Adrenal gland (tissue), 9 donors: ENCODE measurements at regions not wholly inside any gene's neighbourhood (a gene's known extent, or its start where the extent isn't known, plus 50 kb on each side); places are given as distances from the start of the nearest gene placed in this dataset.

Experiments used
- DNase-seq, 7 donors: peaks; one replicate each; pipeline ENCODE4 v3.0.0-alpha.2; 2019 to 2020
- H3K27ac ChIP-seq, 5 donors: fragments of 200-600 bp; sonication (generic) in 4 of 5; 1 replicate in 3 of 5; 2 replicates in 2 of 5; pipeline versions ENCODE4 v1.5.1 to v1.8.0; 2016 to 2020; ENCODE audit warnings: mild to moderate bottlenecking in 1 of 5
- H3K27me3 ChIP-seq: fragments of 200-600 bp; 2 replicates; pipeline ENCODE4 v1.8.0; 2021
- H3K36me3 ChIP-seq, 2 donors: fragments of 200-600 bp; replicated peaks in 1 of 2; 1 replicate in 1 of 2; 2 replicates in 1 of 2; pipeline versions ENCODE4 v1.5.1 to v1.8.0; 2018 to 2022
- H3K4me1 ChIP-seq, 2 donors: fragments of 200-600 bp; replicated peaks in 1 of 2; 1 replicate in 1 of 2; 2 replicates in 1 of 2; pipeline versions ENCODE4 v1.5.1 to v1.8.0; 2018 to 2021
- H3K4me3 ChIP-seq, 4 donors: fragments of 200-600 bp; sonication (generic) in 3 of 4; one replicate each; pipeline ENCODE4 v1.5.1; 2016 to 2018
- H3K9me3 ChIP-seq, 3 donors: fragments of 200-600 bp; sonication (generic) in 1 of 3; replicated peaks in 1 of 3; 1 replicate in 2 of 3; 2 replicates in 1 of 3; pipeline versions ENCODE4 v1.5.1 to v1.8.0; 2016 to 2021
- POLR2A ChIP-seq, 2 donors: fragments of 450-650 bp; IDR thresholded peaks; one replicate each; pipeline ENCODE4 v1.6.1; 2017; ENCODE audit warnings: antibody characterized with exemption in 2 of 2, mild to moderate bottlenecking in 2 of 2, moderate library complexity in 1 of 2
- WGBS, 4 donors: extraction: QIAGEN DNeasy Blood & Tissue Kit in 2 of 4; methylation state at CpG; one replicate each; pipeline versions ENCODE4 v1.1.5 to v1.1.7; 2013 to 2017; 5-methylcytosine and 5-hydroxymethylcytosine counted together
- intact Hi-C, 2 donors: fragments of 100-400 bp; cut with DNase I; formaldehyde crosslinking; loops; one replicate each; pipeline versions ENCODE4 v1.14.1 to v1.15.0; 2022 to 2023
- TF ChIP-seq, protein P1 (sequence below), 6 experiments: fragments of 450-650 bp in 4 of 6; fragments of 200-600 bp in 2 of 6; sonication (generic) in 1 of 6; IDR thresholded peaks; 1 replicate in 5 of 6; 2 replicates in 1 of 6; pipeline versions ENCODE4 v1.5.1 to v1.8.0; 2016 to 2021; ENCODE audit warnings: antibody characterized with exemption in 6 of 6, mild to moderate bottlenecking in 2 of 6, moderate library complexity in 1 of 6
- donor health status: healthy with polysubstance abuse.
- donor health status: Bipolar disorder and iron deficiency.
- donor health status: DM: yes; HTN: yes; CAD: no.
- donor health status: DM: no; HTN: no; CAD: no.
- donor health status: DM: no; HTN: no; CAD: no.

DNA sequence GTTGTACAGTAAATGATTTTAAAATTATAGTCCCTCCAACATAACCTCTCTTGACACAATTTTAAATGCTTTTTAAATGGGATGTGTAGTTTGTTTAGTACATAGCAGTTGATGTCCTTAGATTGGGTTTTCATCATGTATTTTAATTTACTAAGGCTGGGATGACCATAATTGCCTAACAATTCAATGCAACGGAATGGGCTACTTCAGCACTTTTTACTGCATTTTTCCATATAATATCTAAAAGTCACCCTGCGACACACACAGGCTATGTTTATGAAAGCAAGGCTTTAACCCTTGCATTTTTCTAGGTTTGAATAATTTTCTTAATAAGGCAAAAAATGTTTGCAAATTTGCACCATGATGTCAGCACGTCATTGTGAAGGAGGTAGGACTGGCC, 321.0 kb downstream of the DLEU7 start:
- Histone ChIP-seq H3K9me3 (no peaks in the 10 kb centered on the region), H3K4me1 (peaks cover 15 to 24% of the 10 kb centered on the region in 2 donors), H3K4me3 (no peak overlapping the region), H3K27ac (no peak overlapping the region), H3K36me3 (no peaks in the 10 kb centered on the region), H3K27me3 (no peaks in the 10 kb centered on the region)
- intact Hi-C loops: no loop called here
- DNase-seq: no peak
- no peak for TF ChIP-seq POLR2A (IDR thresholded peaks at IDR 0.05)
- TF ChIP-seq, protein P1, sequence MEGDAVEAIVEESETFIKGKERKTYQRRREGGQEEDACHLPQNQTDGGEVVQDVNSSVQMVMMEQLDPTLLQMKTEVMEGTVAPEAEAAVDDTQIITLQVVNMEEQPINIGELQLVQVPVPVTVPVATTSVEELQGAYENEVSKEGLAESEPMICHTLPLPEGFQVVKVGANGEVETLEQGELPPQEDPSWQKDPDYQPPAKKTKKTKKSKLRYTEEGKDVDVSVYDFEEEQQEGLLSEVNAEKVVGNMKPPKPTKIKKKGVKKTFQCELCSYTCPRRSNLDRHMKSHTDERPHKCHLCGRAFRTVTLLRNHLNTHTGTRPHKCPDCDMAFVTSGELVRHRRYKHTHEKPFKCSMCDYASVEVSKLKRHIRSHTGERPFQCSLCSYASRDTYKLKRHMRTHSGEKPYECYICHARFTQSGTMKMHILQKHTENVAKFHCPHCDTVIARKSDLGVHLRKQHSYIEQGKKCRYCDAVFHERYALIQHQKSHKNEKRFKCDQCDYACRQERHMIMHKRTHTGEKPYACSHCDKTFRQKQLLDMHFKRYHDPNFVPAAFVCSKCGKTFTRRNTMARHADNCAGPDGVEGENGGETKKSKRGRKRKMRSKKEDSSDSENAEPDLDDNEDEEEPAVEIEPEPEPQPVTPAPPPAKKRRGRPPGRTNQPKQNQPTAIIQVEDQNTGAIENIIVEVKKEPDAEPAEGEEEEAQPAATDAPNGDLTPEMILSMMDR (IDR thresholded peaks at IDR 0.05): no peak
- 88 to 98% (median 94%) methylated on average over 3 of the region's 3 CpGs for WGBS, 4 donors

DNA sequence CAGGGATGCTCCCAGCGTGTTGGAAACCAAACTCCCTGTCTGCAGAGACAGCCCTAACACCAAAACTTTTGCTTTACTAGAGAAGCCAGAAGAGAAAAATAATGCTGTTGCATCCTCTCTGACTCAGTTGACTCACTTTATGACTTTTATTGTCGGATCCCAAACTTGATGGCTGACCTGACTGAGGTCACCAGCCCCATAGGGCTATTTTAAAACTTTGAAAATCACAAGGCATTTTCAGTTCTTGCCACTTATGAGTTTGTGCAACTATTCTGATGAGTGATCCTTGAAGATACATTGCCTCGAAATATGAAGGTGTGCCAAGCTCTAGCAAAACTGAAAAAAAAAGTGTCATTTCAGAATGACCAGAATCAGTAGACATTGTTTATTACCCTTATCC, 320.2 kb downstream of the DLEU7 start:
- Histone ChIP-seq H3K4me1 (peaks cover 15 to 24% of the 10 kb centered on the region in 2 donors), H3K9me3 (no peaks in the 10 kb centered on the region), H3K36me3 (no peaks in the 10 kb centered on the region), H3K27me3 (no peaks in the 10 kb centered on the region), H3K27ac (no peak overlapping the region), H3K4me3 (no peak overlapping the region)
- TF ChIP-seq, protein P1 (IDR thresholded peaks at IDR 0.05): no peak
- TF ChIP-seq POLR2A (IDR thresholded peaks at IDR 0.05): no peak
- intact Hi-C loops: no loop called here
- 56 to 73% (median 64%) methylated on average over 3 of the region's 3 CpGs for WGBS, 4 donors
- no peak for DNase-seq

DNA sequence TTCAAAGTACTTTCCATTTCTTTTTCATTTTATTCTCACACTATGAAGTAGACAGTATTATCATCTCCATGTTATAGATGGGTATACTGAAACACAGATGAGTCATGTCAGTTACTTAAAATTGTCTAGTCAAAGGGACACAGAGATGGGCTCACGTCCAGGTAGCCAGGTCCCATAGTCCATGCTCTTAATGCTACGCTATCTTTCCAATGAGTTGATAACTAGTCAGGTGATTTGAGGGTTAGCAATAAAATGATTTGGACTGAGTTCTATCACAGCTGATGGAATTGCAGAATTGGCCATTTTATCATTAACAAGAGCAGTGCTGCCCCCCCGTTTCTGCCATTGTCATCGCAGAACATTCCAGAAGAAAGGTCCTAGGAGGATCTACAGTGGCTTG, 318.9 kb downstream of the DLEU7 start:
- Histone ChIP-seq H3K4me3 (no peak overlapping the region), H3K27ac (no peak overlapping the region), H3K9me3 (no peaks in the 10 kb centered on the region), H3K27me3 (no peaks in the 10 kb centered on the region), H3K4me1 (peaks cover 15 to 33% of the 10 kb centered on the region in 2 donors), H3K36me3 (no peaks in the 10 kb centered on the region)
- intact Hi-C loops: no loop called here
- 92 to 96% (median 93%) methylated on average over 4 of the region's 4 CpGs for WGBS, 4 donors
- no peak for DNase-seq
- TF ChIP-seq POLR2A (IDR thresholded peaks at IDR 0.05): no peak
- TF ChIP-seq, protein P1 (IDR thresholded peaks at IDR 0.05): no peak

DNA sequence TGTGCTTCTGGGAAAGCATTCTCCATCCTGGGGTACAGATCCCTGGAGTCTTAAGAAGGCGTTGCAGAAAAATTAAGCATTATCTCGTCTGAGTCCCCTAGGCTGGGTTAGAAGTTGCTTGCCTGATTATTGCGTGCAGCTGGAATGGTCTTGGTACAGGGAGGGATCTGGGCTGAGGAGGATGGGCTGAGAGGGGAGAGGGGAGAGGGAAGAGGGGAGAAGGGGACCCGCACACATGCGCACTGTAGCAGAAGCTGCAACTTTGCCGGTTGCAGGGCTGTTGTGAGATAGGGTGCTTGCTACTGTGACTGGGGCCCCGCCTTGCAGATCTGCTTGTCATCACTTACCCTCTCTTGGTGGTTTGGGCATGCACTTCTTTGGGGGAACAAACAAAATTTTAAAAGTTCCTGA, 316.8 kb downstream of the DLEU7 start:
- no peak for DNase-seq
- no peak for TF ChIP-seq POLR2A (IDR thresholded peaks at IDR 0.05)
- TF ChIP-seq, protein P1 (IDR thresholded peaks at IDR 0.05): no peak
- no peak overlapping the region for H3K27ac ChIP-seq
- no peaks in the 10 kb centered on the region for H3K27me3 ChIP-seq
- 88 to 91% (median 89%) methylated on average over 7 of the region's 7 CpGs for WGBS, 4 donors
- no peaks in the 10 kb centered on the region for H3K9me3 ChIP-seq
- intact Hi-C loops: no loop called here
- H3K4me1 ChIP-seq: peaks cover 4 to 31% of the 10 kb centered on the region in 2 donors
- H3K4me3 ChIP-seq: no peak overlapping the region
- no peaks in the 10 kb centered on the region for H3K36me3 ChIP-seq
